ENCODE measurements at regions not wholly inside any gene's neighbourhood (a gene's known extent, or its start where the extent isn't known, plus 50 kb on each side); places are given as distances from the start of the nearest gene placed in this dataset.

DNA sequence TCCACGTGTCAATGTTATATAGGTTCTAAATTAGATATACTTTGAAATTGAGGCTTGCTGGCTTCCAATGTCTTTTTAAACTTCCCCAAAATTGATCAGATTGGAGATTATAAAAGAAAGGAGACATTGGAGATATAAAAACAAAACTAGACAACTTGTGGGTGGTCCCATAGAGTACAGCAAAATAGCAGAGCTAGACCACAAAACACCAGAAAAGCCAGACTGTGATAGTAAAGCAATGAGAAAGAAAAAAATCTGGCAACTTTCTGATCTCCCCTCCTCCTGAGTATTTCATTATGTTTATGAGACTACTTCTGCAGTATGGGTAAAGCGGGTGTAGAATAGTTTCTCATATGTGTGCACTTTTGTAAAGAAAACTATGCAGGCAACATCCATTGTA, 713.8 kb upstream of the MEF2C start:
- Histone ChIP-seq H2AFZ (ENCODE audit: low read depth, low read length) (no peak overlapping the region), H3K4me3 (ENCODE audit: low read length) (no peak overlapping the region), H3K79me2 (replicated peaks; ENCODE audit: insufficient read depth, low read length) (no peaks in the 10 kb centered on the region), H3F3A (ENCODE audit: insufficient read depth, low read length, poor library complexity, severe bottlenecking) (no peaks in the 10 kb centered on the region), H3K9me2 (ENCODE audit: insufficient read depth, low read length) (no peaks in the 10 kb centered on the region), H3K27me3 (ENCODE audit: insufficient read depth, low read depth, low read length) (no peaks in the 10 kb centered on the region), H3K9me3 (ENCODE audit: low read length) (no peaks in the 10 kb centered on the region), H4K20me1 (ENCODE audit: insufficient read depth) (no peaks in the 10 kb centered on the region), H3K36me3 (ENCODE audit: insufficient read depth, low read length) (no peaks in the 10 kb centered on the region), H3K27ac (ENCODE audit: low read length) (no peak overlapping the region), H3K9ac (ENCODE audit: low read length) (no peak overlapping the region), H3K4me2 (ENCODE audit: low read length) (no peak overlapping the region)
- no peak for TF ChIP-seq TAF1 (IDR thresholded peaks at IDR 0.05; ENCODE audit: low read depth)
- TF ChIP-seq, protein P1, sequence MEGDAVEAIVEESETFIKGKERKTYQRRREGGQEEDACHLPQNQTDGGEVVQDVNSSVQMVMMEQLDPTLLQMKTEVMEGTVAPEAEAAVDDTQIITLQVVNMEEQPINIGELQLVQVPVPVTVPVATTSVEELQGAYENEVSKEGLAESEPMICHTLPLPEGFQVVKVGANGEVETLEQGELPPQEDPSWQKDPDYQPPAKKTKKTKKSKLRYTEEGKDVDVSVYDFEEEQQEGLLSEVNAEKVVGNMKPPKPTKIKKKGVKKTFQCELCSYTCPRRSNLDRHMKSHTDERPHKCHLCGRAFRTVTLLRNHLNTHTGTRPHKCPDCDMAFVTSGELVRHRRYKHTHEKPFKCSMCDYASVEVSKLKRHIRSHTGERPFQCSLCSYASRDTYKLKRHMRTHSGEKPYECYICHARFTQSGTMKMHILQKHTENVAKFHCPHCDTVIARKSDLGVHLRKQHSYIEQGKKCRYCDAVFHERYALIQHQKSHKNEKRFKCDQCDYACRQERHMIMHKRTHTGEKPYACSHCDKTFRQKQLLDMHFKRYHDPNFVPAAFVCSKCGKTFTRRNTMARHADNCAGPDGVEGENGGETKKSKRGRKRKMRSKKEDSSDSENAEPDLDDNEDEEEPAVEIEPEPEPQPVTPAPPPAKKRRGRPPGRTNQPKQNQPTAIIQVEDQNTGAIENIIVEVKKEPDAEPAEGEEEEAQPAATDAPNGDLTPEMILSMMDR (IDR thresholded peaks at IDR 0.05; ENCODE audit: poor library complexity, severe bottlenecking), result no peak
- TF ChIP-seq, protein P2, sequence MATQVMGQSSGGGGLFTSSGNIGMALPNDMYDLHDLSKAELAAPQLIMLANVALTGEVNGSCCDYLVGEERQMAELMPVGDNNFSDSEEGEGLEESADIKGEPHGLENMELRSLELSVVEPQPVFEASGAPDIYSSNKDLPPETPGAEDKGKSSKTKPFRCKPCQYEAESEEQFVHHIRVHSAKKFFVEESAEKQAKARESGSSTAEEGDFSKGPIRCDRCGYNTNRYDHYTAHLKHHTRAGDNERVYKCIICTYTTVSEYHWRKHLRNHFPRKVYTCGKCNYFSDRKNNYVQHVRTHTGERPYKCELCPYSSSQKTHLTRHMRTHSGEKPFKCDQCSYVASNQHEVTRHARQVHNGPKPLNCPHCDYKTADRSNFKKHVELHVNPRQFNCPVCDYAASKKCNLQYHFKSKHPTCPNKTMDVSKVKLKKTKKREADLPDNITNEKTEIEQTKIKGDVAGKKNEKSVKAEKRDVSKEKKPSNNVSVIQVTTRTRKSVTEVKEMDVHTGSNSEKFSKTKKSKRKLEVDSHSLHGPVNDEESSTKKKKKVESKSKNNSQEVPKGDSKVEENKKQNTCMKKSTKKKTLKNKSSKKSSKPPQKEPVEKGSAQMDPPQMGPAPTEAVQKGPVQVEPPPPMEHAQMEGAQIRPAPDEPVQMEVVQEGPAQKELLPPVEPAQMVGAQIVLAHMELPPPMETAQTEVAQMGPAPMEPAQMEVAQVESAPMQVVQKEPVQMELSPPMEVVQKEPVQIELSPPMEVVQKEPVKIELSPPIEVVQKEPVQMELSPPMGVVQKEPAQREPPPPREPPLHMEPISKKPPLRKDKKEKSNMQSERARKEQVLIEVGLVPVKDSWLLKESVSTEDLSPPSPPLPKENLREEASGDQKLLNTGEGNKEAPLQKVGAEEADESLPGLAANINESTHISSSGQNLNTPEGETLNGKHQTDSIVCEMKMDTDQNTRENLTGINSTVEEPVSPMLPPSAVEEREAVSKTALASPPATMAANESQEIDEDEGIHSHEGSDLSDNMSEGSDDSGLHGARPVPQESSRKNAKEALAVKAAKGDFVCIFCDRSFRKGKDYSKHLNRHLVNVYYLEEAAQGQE (IDR thresholded peaks at IDR 0.05; ENCODE audit: borderline replicate concordance), result no peak
- no peak for TF ChIP-seq EZH2 (IDR thresholded peaks at IDR 0.05; ENCODE audit: borderline replicate concordance, insufficient read depth, low read length, poor library complexity, severe bottlenecking)
- no peak for TF ChIP-seq SMC3 (conservative IDR thresholded peaks at IDR 0.05; ENCODE audit: poor library complexity)
- TF ChIP-seq MXI1 (conservative IDR thresholded peaks at IDR 0.05; ENCODE audit: poor library complexity, severe bottlenecking), result no peak

DNA sequence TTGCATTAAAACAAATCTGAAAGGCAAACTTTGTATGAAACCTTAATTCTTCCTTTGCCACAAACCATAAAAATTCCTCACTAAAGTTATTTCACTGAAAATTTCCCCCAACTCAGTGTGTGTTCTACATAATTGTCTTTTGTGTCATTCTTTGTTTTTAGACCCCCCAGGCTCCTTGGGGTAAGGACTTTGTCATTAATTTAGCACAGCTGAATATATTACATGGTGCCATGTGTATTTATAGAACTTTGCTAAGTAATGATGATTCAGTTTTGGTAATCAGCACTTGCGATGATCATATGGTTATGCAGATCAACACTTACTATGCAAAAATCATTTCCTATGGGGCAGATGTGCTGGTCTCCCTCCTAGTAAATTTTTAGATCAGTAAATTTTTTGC, 712.1 kb upstream of the MEF2C start:
- Histone ChIP-seq H3K9ac (ENCODE audit: low read length) (no peak overlapping the region), H3K9me3 (ENCODE audit: low read length) (no peaks in the 10 kb centered on the region), H4K20me1 (ENCODE audit: insufficient read depth) (no peaks in the 10 kb centered on the region), H3K27me3 (ENCODE audit: insufficient read depth, low read depth, low read length) (no peaks in the 10 kb centered on the region), H3K9me2 (ENCODE audit: insufficient read depth, low read length) (no peaks in the 10 kb centered on the region), H3K4me3 (ENCODE audit: low read length) (no peak overlapping the region), H3F3A (ENCODE audit: insufficient read depth, low read length, poor library complexity, severe bottlenecking) (no peaks in the 10 kb centered on the region), H3K79me2 (replicated peaks; ENCODE audit: insufficient read depth, low read length) (no peaks in the 10 kb centered on the region), H3K36me3 (ENCODE audit: insufficient read depth, low read length) (no peaks in the 10 kb centered on the region), H3K27ac (ENCODE audit: low read length) (no peak overlapping the region), H3K4me2 (ENCODE audit: low read length) (no peak overlapping the region), H2AFZ (ENCODE audit: low read depth, low read length) (no peak overlapping the region)
- no peak for TF ChIP-seq RAD21 (conservative IDR thresholded peaks at IDR 0.05)
- TF ChIP-seq, protein P1 (IDR thresholded peaks at IDR 0.05; ENCODE audit: poor library complexity, severe bottlenecking), result no peak
- TF ChIP-seq, protein P2 (IDR thresholded peaks at IDR 0.05; ENCODE audit: borderline replicate concordance), result no peak
- no peak for TF ChIP-seq MXI1 (conservative IDR thresholded peaks at IDR 0.05; ENCODE audit: poor library complexity, severe bottlenecking)
- no peak for TF ChIP-seq EP300 (conservative IDR thresholded peaks at IDR 0.05; ENCODE audit: poor library complexity, severe bottlenecking)
- TF ChIP-seq TAF1 (IDR thresholded peaks at IDR 0.05; ENCODE audit: low read depth), result no peak
- TF ChIP-seq SMC3 (conservative IDR thresholded peaks at IDR 0.05; ENCODE audit: poor library complexity), result no peak
- no peak for TF ChIP-seq POLR2AphosphoS5 (IDR thresholded peaks at IDR 0.05)
- TF ChIP-seq EZH2 (IDR thresholded peaks at IDR 0.05; ENCODE audit: borderline replicate concordance, insufficient read depth, low read length, poor library complexity, severe bottlenecking), result no peak

Data from neural cell (in vitro differentiated cells).